ENCODE measurements at regions not wholly inside any gene's neighbourhood (a gene's known extent, or its start where the extent isn't known, plus 50 kb on each side); places are given as distances from the start of the nearest gene placed in this dataset.

DNA sequence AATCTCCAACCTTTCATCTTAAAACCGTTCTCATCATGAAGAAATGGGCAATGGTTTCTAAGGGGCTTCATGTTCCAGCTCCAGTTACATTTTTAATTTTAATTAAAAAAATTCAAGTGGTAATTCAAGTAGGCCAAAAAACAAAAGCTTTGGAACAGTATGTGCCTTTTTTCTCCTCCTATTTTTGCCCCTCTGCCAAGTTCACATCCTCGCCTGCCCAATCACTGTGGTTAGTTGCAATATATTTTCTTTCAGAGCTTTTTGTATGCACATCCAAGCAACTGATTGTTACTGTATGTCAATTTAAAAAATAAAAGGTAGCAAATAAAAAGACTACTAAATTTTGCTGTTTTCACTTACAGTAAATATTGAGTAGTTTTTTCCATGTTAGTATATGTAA, 99.8 kb upstream of the B3GAT2 start:
- intact Hi-C loops (cut with DNase I) = no loop called here
- Histone ChIP-seq H3K27me3 (ENCODE audit: control insufficient read depth, insufficient read depth) (no peaks in the 10 kb centered on the region), H3K27ac (ENCODE audit: low read length) (no peak overlapping the region), H3K4me3 (ENCODE audit: low read length) (no peak overlapping the region), H3K4me1 (ENCODE audit: control insufficient read depth, insufficient read depth, low read length) (no peaks in the 10 kb centered on the region), H3K9me3 (ENCODE audit: control insufficient read depth, low read length) (no peaks in the 10 kb centered on the region)
- ATAC-seq (no peak), DNase-seq (no peak)
- 39% methylated on average over 2 of the region's 2 CpGs for WGBS

DNA sequence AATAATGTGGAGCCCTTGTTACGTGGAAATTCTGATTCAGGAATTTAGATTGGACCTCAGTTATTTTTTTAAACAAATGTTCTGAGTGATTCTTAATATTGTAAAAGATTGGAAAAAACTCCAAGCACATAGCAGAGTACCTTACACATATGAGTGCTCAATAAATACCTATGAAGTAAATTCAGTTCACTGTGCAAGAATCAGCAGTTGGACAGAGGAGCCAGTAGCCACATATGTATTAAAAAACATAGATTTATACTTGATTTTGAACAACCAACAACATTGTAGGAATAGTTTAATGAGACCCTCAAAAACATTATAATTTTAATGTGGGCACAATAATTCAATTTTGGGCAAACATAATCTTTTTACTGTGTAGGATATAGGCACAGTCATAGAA, 109.3 kb upstream of the B3GAT2 start:
- intact Hi-C loops (cut with DNase I) = no loop called here
- Histone ChIP-seq H3K4me1 (ENCODE audit: control insufficient read depth, insufficient read depth, low read length) (no peaks in the 10 kb centered on the region), H3K9me3 (ENCODE audit: control insufficient read depth, low read length) (no peaks in the 10 kb centered on the region), H3K27ac (ENCODE audit: low read length) (no peak overlapping the region), H3K4me3 (ENCODE audit: low read length) (no peak overlapping the region), H3K27me3 (ENCODE audit: control insufficient read depth, insufficient read depth) (no peaks in the 10 kb centered on the region)
- DNase-seq (no peak), ATAC-seq (no peak)
- 91% methylated on average over 1 of the region's 1 CpG for WGBS

DNA sequence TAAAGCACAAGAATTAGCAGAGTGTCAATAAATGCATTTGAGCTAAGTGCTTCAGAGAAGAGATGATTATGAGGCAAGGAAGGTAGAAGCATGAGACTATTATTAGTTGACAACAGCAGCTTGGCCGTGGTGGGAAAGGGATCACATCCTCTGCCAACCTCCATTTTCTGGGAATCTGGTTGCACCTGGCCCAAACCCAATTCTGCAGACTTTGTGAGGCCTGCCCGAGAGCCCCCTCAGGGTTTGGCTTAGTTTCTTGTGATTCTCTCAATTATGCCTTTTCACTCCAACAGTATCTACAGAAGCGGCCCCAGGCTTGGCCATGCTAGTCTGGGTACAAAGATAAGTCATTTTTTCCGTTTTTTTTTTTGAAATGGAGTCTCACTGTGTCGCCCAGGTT, 111.0 kb upstream of the B3GAT2 start:
- no peak overlapping the region for H3K27ac ChIP-seq (ENCODE audit: low read length)
- H3K9me3 ChIP-seq (ENCODE audit: control insufficient read depth, low read length) = no peaks in the 10 kb centered on the region
- ATAC-seq = no peak
- DNase-seq = no peak
- intact Hi-C loops (cut with DNase I) = no loop called here
- no peaks in the 10 kb centered on the region for H3K4me1 ChIP-seq (ENCODE audit: control insufficient read depth, insufficient read depth, low read length)
- H3K4me3 ChIP-seq (ENCODE audit: low read length) = no peak overlapping the region
- no peaks in the 10 kb centered on the region for H3K27me3 ChIP-seq (ENCODE audit: control insufficient read depth, insufficient read depth)
- 88% methylated on average over 5 of the region's 5 CpGs for WGBS

DNA sequence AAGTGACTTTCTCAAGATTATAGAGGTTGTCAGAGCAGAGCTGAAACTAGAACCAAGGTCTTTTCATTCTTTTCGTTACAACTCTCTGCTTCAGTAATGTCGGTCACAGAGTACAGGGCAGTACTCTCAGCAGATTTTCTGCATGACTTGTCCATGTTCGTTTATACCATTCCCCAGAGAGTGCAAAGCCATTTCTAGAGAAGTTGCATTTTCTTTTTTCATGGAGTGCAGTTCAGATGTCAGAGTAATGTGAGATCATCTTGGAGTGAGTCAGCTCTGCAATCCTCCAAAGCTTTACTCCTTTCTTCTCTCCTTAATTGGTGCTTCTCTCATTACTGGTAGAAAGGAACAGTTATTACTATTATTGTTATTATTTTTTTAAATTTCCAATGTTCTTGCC, 115.6 kb upstream of the B3GAT2 start:
- Histone ChIP-seq H3K27me3 (ENCODE audit: control insufficient read depth, insufficient read depth) (no peaks in the 10 kb centered on the region), H3K9me3 (ENCODE audit: control insufficient read depth, low read length) (no peaks in the 10 kb centered on the region), H3K27ac (ENCODE audit: low read length) (no peak overlapping the region), H3K4me3 (ENCODE audit: low read length) (no peak overlapping the region), H3K4me1 (ENCODE audit: control insufficient read depth, insufficient read depth, low read length) (no peaks in the 10 kb centered on the region)
- no peak for DNase-seq
- intact Hi-C loops (cut with DNase I) = no loop called here
- 51% methylated on average over 3 of the region's 3 CpGs for WGBS
- ATAC-seq = peak in 1 of 2 donors; percentile 11

DNA sequence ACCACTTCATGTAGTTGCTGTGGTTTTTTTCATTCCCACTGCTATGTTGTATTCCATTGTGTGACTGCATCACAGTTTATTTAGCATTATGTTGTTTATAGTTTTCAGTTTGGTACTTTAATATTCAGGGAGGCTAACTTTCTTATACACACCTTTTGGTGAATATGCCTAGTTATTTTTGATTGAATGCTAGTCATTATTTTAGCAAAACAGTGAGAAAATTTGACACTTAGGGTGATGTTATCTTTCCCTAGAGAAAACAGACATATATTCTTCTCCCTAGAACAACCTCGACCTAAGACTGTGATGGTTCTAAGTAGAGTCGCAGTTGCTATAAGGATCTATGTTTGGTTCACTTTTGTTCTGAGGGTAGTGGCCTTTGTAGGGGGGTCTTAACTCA, 120.8 kb upstream of the B3GAT2 start:
- Histone ChIP-seq H3K27ac (ENCODE audit: low read length) (no peak overlapping the region), H3K4me3 (ENCODE audit: low read length) (no peak overlapping the region), H3K9me3 (ENCODE audit: control insufficient read depth, low read length) (no peaks in the 10 kb centered on the region), H3K27me3 (ENCODE audit: control insufficient read depth, insufficient read depth) (no peaks in the 10 kb centered on the region), H3K4me1 (ENCODE audit: control insufficient read depth, insufficient read depth, low read length) (peaks cover 2% of the 10 kb centered on the region)
- WGBS = 89% methylated on average over 2 of the region's 2 CpGs
- no peak for ATAC-seq
- intact Hi-C loops (cut with DNase I) = no loop called here
- no peak for DNase-seq

DNA sequence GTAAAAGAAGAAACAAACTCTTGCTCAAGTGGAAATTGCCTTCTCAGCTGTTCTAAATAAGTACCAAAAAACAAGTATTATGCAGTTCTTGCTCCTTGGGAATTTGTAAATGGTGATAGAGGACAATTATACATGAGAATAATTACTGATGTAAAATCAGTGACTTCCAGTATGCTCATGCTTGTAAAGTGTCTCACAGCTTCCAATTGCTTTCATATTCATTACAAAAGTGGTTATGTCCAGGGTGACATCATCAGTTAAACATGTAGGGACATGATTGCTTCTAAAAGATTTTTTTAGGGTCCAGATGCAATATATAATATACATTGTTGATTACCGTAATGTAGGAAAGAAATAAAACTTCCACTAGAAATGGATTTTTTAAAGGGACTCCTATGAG, 122.8 kb upstream of the B3GAT2 start:
- ATAC-seq = no peak
- DNase-seq = no peak
- H3K27ac ChIP-seq (ENCODE audit: low read length) = no peak overlapping the region
- no peak overlapping the region for H3K4me3 ChIP-seq (ENCODE audit: low read length)
- H3K4me1 ChIP-seq (ENCODE audit: control insufficient read depth, insufficient read depth, low read length) = peaks cover 8% of the 10 kb centered on the region
- no peaks in the 10 kb centered on the region for H3K9me3 ChIP-seq (ENCODE audit: control insufficient read depth, low read length)
- 72% methylated on average over 1 of the region's 1 CpG for WGBS
- H3K27me3 ChIP-seq (ENCODE audit: control insufficient read depth, insufficient read depth) = no peaks in the 10 kb centered on the region
- intact Hi-C loops (cut with DNase I) = no loop called here

DNA sequence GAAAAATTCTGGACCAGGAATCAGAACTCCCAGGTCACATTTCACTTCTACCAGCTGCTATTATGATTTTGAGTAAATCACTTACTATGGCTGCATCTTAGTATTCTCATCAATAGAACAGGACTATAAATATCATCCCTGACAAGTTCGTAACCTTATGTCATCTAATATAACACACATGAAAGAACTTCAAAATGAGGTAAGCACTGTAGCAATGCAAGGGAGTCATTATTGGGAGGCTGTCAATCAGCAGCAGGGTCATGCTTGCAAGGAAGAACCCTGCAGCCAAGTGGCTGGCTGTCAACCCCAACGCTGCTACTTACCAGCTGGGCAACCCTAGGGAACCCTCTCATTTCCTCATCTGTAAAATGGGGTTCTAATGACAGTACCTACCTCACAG, 123.3 kb upstream of the B3GAT2 start:
- intact Hi-C loops (cut with DNase I) = no loop called here
- H3K27me3 ChIP-seq (ENCODE audit: control insufficient read depth, insufficient read depth) = no peaks in the 10 kb centered on the region

DNA sequence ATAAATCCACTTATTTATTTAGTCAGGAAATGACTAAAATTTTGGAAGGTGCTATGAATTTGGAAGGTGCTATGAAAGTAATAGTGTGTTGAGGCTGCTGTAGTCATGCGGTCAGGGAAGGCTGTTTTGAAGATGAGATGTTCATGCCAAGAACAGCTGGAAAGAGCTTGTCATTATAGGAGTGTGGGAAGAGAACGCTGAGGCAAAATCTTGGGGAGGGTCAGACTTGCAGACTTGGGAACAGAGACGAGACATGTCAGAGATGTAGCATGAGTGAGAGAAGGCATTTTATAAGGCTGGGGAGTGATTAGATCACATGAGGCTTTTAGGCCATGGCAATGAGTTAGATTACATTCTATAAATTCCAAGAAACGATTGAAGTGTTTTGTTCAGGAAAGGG, 124.0 kb upstream of the B3GAT2 start:
- Histone ChIP-seq H3K4me1 (ENCODE audit: control insufficient read depth, insufficient read depth, low read length) (peaks cover 8% of the 10 kb centered on the region), H3K27me3 (ENCODE audit: control insufficient read depth, insufficient read depth) (no peaks in the 10 kb centered on the region), H3K27ac (ENCODE audit: low read length) (no peak overlapping the region), H3K9me3 (ENCODE audit: control insufficient read depth, low read length) (no peaks in the 10 kb centered on the region), H3K4me3 (ENCODE audit: low read length) (no peak overlapping the region)
- ATAC-seq (peak; percentile 65 to 71), DNase-seq (no peak)
- 47% methylated on average over 4 of the region's 4 CpGs for WGBS
- intact Hi-C loops (cut with DNase I) = no loop called here

More for the DNA sequence above, 123.3 kb upstream of the B3GAT2 start:
- DNase-seq (peak in 1 of 3 donors; percentile 30), ATAC-seq (no peak)
- H3K4me3 ChIP-seq (ENCODE audit: low read length) = no peak overlapping the region
- WGBS = 67% methylated on average over 2 of the region's 2 CpGs
- H3K9me3 ChIP-seq (ENCODE audit: control insufficient read depth, low read length) = no peaks in the 10 kb centered on the region
- no peak overlapping the region for H3K27ac ChIP-seq (ENCODE audit: low read length)
- peaks cover 8% of the 10 kb centered on the region for H3K4me1 ChIP-seq (ENCODE audit: control insufficient read depth, insufficient read depth, low read length)

DNA sequence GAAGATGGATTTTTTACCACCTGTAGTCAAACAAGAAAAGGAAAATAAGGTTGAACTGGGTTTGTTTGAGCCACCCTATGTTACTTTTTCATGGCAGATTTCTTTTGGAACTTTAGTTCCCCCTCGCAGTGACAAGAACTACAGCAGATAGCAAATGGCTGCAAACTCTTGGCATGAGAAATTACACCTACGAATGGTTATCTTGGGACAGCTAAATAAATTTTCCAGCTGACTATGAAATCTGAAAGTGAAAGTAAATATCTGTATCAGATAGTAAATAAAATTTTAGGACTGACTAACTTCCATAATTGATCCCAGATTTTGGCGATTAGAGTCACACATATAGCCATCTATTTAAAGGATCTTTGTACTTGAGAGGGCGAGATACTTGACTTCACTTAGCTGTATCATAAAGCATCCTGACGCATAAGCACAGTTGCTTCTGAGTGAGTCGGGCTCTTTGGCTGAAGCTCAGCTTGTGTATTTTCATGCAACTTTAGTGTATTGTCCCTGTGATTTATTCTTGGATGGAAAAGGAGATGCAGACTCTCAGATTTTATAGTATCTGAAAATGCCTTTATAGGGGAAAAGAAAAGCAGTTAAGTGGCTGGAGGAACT, 125.3 kb upstream of the B3GAT2 start:
- DNase-seq (no peak), ATAC-seq (no peak)
- Histone ChIP-seq H3K4me1 (ENCODE audit: control insufficient read depth, insufficient read depth, low read length) (peaks cover 8% of the 10 kb centered on the region), H3K27me3 (ENCODE audit: control insufficient read depth, insufficient read depth) (no peaks in the 10 kb centered on the region), H3K9me3 (ENCODE audit: control insufficient read depth, low read length) (no peaks in the 10 kb centered on the region), H3K4me3 (ENCODE audit: low read length) (peak overlapping the region; percentile 40), H3K27ac (ENCODE audit: low read length) (no peak overlapping the region)
- WGBS = 27% methylated on average over 6 of the region's 6 CpGs
- intact Hi-C loops (cut with DNase I) = no loop called here

DNA sequence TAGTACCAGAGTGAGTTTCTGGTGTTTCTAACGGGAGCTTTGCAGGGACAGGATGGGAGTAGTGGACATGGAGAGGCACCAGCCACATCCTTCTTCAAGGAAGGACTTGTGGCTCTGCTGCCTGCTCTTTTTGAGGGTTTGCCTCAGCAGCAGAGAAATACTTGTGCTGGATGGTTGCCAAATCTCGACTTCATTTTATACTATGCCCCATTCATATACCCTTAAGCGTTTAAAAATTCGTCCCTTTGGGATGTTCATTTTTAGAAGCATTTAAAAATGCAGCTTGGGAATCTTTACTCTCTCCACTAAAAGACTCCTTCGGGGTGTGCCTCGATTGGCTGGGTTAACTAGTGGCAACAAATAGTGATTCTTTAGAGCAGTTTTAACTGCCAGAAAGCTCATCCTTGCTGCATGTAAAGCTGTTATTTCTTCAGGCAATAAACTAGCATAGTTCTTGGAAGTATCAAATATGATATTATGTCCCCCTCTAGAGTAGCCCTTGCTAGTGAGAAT, 126.5 kb upstream of the B3GAT2 start:
- H3K4me3 ChIP-seq (ENCODE audit: low read length) = no peak overlapping the region
- no peak for ATAC-seq
- H3K27ac ChIP-seq (ENCODE audit: low read length) = no peak overlapping the region
- intact Hi-C loops (cut with DNase I) = no loop called here
- DNase-seq = no peak
- H3K4me1 ChIP-seq (ENCODE audit: control insufficient read depth, insufficient read depth, low read length) = peaks cover 8% of the 10 kb centered on the region
- 40% methylated on average over 6 of the region's 6 CpGs for WGBS
- H3K9me3 ChIP-seq (ENCODE audit: control insufficient read depth, low read length) = no peaks in the 10 kb centered on the region
- no peaks in the 10 kb centered on the region for H3K27me3 ChIP-seq (ENCODE audit: control insufficient read depth, insufficient read depth)

DNA sequence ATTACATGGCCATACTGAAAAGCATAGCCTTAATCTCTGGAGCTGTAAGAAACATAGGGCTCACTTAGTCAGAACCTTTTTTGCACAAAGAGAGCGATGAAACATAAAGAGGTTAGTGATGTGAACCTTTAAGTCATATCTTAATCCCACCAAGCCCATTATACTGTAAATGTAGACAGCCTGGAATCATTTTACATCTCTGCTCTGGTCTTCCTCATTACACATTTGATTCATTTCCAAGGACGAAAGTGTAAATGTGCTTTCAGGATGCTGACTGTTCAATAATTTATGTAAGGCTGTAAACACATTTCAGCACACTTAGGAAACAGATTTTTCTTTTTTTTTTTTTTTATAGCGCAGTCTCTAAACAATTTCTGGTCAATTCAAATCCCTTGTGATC, 131.3 kb upstream of the B3GAT2 start:
- intact Hi-C loops (cut with DNase I) = no loop called here
- WGBS = 89% methylated on average over 3 of the region's 3 CpGs
- DNase-seq (no peak), ATAC-seq (no peak)
- H3K9me3 ChIP-seq (ENCODE audit: control insufficient read depth, low read length) = no peaks in the 10 kb centered on the region
- H3K27ac ChIP-seq (ENCODE audit: low read length) = no peak overlapping the region
- no peak overlapping the region for H3K4me3 ChIP-seq (ENCODE audit: low read length)
- H3K4me1 ChIP-seq (ENCODE audit: control insufficient read depth, insufficient read depth, low read length) = peaks cover under 1% of the 10 kb centered on the region
- no peaks in the 10 kb centered on the region for H3K27me3 ChIP-seq (ENCODE audit: control insufficient read depth, insufficient read depth)

DNA sequence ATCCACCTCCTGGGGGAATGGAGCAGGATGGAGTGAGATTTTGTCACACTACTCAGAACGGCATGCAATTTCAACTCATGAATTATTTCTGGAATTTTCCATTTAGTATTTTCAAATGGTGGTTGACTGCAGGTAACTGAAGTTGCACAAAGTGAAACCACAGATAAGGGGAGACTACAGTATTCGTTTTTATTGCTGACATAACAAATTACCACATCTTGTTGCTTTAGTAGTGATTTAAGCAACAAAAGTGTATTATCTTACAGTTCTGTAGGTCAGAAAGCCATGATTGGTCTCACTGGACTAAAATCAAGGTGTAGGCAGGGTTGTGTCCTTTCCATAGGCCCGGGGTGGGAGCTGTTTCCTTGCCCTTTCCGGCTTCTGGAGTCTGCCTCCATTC, 133.4 kb upstream of the B3GAT2 start:
- WGBS = 83% methylated on average over 4 of the region's 4 CpGs

More for the DNA sequence above, 133.4 kb upstream of the B3GAT2 start:
- DNase-seq (no peak), ATAC-seq (no peak)
- H3K27ac ChIP-seq (ENCODE audit: low read length) = no peak overlapping the region
- intact Hi-C loops (cut with DNase I) = no loop called here
- no peaks in the 10 kb centered on the region for H3K9me3 ChIP-seq (ENCODE audit: control insufficient read depth, low read length)
- no peaks in the 10 kb centered on the region for H3K27me3 ChIP-seq (ENCODE audit: control insufficient read depth, insufficient read depth)
- H3K4me1 ChIP-seq (ENCODE audit: control insufficient read depth, insufficient read depth, low read length) = no peaks in the 10 kb centered on the region
- H3K4me3 ChIP-seq (ENCODE audit: low read length) = no peak overlapping the region
